Lung microvascular endothelial cell (primary cell): ENCODE measurements at regions not wholly inside any gene's neighbourhood (a gene's known extent, or its start where the extent isn't known, plus 50 kb on each side); places are given as distances from the start of the nearest gene placed in this dataset.
"Not testable (repeated sequence)": the region's sequence is repeated elsewhere in the genome, so short reads cannot be mapped to it uniquely, and the experiment has no call there.

Source experiments
- DNase-seq, 2 donors: peaks; one replicate each; pipeline versions ENCODE4 v3.0.0 to v3.0.0-alpha.2; 2010; ENCODE audit warnings: low read depth in 2 of 2

DNA sequence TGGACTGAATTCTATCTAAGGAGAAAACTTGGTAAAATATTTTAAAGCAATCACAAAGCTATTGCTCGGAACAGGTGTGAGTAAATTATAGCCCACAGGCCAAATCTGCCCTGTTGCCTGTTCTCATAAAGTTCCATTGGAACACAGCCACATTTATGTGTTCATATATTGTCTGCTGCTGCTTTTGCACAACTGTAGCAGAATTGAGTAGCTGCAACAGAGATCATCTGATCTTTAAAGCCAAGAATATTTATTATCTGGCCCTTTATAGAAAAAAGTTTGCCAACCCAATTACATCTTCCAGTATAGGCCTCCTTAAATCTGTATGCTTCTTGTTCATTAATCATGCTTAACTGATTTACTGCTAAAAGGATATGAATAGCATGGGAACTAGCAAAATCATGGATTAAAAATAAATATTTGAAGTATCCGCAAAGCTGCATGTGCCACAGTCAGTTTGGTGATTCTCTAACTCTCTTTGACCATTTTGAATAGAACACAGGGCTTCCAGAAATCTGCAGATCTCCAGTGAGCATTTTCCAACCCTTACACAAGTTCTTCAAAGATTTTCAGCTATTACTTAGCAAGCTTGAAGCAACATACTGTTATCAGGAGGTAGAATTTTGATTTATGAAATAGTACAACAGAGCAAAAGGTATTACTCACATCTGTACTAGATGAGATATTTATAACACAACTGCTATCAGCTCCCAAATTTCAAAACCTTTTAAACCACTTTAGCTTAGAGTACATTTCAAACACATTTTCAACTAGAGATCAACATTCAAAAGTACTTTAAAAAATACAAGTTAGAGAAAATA lies 312.6 kb upstream of the ID4 start:
- DNase-seq: no peak

DNA sequence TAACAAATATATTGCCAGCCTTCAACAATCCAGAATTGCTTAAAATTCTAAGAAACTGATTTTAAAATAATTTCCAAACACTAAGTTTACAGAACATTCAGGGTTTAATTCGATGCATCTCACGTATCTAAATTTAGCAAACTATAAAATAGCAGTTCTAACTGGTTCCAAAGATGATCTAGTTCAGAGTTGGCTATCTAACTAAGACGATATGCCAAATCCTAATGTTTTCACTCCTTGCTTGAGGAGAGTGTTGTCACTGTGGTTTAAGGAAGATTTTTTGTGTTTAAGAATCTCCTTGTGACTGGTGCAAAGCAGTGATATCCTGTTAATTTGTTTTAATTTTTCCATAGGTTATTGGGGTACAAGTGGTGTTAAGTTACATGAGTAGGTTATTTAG lies 311.5 kb upstream of the ID4 start:
- no peak for DNase-seq

DNA sequence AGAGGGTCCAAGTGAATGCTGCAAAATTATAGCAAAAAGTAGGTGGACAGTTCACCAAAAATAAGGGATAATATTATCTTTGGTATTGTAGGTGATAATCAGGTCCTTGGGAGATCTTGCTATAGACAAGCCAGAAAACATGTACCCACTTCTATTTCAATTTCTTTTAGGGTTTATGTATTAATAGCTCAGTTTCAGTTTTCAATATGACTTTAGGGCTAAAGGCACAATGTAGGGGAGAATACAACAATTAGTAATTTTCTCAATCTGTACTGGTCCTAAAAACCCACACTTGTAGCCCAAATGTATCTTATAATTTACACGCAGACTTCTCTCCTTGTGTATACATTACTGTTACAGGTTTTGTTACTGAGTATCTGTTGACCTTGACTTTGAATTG lies 307.0 kb upstream of the ID4 start:
- no peak for DNase-seq

DNA sequence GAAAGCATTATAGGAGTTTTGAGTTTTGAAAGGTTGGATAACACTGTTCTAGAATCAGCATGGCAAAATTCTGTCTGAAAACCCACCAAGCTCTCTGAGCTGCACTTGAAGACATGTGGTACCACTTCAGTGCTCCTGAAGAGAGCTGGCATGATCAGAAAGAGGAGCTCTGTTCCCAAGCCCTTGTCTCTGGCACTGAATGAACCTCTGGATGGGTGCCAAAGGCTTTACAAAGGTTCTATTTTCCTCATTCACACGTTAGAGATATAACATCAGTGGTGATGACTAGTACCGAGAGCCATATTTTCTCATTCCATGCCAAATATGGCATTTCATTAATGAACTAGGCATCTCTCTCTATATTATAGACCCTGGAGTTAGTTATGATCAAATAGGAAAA lies 301.8 kb upstream of the ID4 start:
- no peak for DNase-seq

DNA sequence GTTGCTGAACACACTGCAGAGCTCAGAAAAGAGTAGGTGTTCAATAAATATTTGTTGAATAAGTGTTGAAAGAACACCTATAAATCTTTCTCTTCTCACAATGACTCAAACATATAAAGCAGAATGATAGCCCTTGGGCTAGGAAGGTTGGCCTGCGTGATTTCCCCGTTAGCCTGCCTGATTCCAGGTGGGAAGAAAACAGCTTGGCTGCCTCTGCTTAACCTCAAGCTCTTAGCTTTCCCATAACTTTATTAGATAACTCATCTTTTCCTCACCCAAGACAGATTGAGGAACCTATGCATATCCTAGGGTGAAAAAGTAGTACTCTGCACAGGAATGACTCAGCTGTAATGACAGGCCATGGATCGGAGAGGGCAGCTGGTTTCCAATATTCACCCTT lies 300.3 kb upstream of the ID4 start:
- no peak for DNase-seq

DNA sequence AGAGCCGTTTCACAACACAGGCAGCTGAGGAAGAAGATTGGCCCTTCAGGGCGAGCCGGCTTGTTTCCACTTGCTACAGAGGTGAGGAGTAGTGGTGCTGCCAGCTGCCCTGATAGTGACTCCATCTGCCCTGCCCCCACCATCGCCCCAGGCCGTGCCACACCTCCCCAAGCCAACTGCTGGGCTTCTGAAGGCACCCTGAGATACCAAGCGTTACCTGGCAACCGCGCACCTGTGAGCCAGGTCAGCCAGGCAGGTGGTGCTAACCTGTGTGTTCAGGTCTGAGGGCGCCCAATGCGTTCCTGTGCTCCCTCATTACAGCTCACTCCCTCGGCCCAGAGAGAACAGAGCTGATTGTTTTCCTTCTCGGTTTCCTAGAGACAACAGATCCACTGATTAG lies 299.1 kb upstream of the ID4 start:
- no peak for DNase-seq

DNA sequence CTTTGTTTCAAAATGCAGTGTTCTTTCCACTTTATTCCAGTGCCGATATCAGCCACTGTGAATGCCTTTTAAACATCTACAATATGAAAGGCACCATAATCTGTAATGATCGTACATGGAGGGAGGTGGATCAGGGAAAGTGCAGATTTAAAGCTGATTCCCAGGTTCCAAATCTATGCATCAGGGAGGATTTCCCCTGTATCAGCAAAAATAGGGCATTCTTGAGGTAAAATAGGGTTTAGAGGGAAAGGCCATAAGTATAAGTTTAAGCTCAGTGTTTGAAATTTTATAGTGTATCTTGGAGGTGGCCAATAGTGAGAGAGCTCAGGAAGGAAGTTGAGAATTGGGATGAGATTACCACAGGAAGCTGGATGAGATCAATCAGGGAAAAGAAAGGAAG lies 289.7 kb upstream of the ID4 start:
- DNase-seq: no peak

DNA sequence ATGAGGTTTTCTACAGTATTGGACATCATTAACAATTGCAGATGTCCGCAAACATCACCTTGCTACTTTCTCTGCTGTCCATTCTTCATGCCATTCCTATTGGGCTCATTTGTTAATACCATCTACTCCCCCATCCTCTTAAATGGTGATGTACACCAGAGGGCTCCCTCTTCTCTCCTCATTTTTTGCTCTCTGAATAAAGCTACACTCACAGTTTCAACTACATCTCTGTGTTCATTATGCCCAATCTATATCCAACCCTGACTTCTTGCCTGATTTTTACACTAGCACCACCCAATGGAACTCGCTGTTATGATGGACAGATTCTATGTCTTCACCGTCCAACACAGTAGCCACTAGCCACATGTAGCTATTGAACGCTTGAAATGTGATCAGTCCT lies 288.1 kb upstream of the ID4 start:
- DNase-seq: no peak

DNA sequence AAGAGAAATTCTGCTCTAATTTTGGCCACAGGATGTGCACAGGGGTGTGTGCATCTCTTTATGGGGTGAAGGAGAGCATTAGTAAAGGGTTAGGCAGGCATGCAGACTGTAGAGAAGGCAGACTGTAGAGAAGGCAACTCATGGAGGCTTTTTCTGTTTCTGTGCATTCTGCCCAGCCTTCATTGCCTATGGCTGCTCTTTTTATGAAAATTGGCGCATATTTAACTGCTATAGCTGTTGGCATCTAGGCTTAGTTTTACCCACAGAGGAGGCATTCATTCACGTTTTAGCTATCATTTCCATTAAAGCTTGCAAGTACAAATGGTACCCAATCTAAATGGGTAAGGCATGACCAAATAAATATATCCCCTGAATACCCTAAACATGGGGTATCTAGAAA lies 286.8 kb upstream of the ID4 start:
- DNase-seq: no peak

DNA sequence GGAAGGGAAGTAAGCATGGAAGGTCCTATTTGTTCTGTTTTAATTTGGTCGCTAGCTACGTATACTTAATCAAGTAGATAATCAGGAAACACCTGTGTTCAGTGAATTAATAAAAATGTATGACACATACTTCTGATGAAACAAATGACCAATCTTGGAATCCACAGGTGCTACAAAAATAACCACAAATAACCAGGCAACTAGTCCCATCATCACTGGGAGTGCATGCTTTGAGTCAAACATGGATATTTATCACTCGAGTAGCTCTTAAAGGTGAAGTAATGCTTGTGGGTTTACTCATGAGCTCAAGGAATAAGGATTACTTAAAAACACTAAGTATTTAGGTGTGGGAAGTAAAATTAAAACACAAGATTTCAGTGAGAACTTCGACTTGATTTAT lies 285.6 kb upstream of the ID4 start:
- no peak for DNase-seq

DNA sequence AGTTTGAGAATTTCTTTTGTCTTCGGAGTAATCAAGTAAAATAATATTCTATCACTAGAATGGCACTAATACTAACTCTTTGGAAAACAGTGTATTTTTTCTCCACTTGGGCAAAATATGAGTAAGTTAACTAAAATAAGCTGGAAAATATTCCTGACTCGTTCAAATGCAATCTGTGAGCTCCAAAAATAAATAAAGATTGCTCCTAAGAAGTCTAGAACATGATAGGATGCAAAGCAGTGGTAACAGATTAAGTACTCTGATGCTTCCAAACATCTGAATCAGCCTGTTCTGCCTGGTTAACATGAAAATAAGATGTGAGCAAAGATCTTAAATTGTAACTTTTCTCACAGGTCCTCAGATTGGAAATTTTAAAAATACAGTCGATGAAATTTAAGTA lies 285.1 kb upstream of the ID4 start:
- no peak for DNase-seq

DNA sequence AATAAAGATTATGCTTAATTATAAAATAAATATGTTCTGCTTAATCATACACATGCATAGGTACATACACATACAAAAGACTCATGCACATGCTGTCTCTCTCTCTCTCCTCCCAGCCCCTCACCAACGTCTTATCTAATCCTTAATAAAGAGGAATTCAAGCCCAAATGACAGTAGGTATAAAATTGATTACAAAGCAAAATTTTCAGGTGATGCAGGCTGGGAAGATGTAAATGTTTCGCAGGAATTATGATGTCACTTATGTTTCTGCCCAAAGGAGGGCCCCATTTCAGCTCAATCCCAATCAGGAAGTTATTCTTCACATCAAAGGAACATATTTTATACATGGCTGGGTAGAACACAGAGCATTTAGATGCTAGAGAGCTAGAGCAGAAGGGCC lies 284.6 kb upstream of the ID4 start:
- no peak for DNase-seq

DNA sequence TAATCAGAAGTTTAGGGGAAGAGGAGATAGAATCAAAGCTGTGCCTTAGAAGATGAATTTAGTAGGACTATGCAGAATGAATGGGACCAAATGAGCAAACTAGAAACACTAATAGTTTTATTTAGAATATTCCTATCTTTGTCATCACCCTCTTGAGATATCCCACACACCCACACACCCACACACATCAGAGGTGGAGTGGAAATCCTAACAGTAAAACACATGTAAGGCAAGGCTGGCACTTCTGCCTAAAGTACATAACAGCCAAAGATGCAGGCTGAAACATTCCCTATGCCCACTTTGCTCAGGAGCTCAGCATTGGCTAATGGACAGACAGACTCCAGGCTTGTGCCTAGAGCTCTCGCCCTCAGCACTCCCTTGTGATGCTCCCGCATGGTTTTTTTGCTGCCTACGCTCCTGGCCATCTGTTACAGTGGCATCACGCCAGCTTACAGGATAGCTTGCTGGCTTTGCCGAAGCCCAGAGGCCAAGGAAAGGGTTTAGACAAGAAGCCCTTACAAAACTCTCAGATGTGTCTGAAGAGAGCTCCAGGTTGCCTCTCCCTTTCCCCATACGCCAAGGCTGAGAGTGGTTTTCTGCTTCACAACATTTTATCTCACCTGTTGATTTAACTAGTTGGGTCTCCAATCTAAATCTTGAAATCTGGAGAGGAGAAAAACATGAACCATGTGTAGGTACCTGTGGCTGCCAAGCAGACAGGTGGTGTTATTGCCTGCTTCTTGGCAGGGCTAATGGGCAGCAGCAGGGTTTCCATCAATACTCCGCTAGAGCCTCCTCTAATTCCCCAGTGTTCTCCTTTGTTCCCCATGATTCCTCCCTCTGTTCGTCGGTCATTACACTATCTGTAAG lies 282.6 kb upstream of the ID4 start:
- no peak for DNase-seq

DNA sequence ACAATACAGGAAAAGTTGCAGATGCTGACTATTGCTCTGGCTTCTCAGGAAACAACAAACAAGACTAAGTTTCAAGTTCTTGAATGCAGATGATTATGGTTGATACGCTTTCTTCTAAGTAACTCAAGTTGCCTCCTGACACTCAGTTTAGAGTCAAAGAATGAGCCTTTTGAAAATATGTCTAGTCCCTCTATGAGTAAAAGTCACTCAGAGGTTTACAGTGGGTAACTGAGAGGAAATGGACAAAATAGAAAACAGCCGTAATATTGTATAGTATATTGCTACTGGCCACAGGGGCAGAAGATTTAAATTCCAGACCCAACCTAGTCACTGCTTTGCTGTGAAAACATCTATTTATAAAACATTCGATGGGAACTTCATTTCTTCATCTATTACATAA lies 280.0 kb upstream of the ID4 start:
- DNase-seq: no peak

DNA sequence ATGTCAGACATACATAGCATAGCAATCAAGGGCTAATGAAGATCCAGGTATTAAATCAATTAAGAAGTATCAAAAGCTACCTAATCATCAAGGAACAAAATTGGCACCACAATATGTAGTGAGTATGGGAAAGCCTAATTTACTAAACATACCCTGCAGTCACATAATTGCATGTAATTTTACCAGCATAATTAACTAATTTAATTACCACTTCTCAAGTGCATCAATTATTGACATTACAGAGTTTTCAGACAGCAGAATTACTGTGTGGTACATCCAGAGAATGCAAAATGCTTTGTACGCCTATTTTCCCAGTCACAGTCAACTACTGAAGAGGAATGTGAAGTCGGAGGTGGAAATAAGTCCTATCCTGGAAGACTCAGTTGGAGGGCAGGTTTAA lies 279.0 kb upstream of the ID4 start:
- no peak for DNase-seq

DNA sequence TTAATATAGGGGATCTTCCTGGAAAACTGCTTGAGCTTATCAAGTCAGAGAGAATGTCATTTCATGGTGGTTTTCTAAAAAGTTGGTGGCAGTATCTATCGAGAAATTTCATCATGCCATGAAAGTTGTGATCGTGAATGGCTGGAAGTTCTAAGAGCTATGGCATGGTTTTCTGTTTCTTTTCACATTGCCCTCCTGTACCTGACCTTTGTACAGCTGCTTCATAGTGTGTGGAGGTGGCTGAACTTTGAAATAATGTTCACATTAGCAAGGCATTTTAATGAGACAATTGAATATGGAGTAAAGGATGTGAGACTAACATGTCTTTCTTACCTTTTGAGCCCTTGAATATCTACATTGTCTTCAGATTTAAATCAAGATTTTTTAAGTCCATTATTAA lies 278.2 kb upstream of the ID4 start:
- DNase-seq: no peak

DNA sequence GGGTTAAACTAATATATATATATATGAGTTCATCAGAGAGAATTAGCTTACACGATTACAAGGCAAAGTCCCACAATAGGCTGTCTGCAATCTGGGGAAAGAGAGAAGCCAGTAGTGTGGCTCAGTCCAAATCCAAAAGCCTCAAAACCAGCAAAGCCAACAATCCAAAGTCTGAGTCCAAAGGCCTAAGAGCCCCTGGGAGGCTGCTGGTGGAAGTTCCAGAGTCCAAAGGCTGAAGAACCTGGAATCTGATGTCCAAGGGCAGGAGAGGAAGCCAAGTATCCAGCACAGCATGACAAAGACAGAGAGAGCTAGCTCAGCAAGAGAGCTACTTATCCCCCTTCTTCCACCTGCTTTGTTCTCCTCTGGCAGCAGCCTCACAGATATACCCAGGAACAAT lies 274.7 kb upstream of the ID4 start:
- no peak for DNase-seq

DNA sequence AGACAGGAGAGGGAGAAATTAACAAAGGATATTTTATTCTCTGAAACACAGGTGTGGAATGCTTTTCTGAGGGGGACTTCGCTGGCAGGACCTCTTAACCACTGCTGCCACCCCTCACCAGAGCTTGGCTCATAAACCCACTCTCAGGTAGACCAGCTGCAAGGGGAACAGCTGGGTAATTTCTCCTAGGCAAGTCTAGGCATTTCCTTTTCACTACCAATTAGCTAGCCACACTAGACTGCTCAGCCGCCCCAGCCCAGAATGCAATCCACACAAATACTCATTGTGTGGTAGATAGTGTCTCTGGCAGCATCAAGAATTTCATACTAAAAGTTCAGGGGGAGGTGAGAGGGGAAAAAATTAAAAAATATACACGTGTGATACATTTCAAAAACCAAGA lies 267.6 kb upstream of the ID4 start:
- DNase-seq: no peak

DNA sequence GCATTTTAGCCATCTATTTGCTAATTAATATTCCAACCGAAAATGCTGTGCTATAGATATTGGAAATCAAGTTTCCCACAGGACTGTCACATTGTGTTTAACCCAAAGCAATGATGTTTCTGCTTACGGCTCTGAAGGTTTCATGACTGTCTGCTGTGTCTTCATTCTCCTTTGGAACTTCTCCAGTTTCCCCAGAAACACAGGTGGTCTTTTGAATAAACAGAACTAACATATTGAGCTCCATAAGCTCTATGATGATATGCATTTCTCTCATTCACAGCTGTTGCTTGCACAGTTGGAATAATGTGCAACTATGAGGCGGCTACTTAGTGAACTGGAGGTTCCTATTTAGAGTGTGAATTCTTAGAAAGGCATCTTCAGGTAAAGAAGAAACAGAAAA lies 266.0 kb upstream of the ID4 start:
- DNase-seq: no peak

DNA sequence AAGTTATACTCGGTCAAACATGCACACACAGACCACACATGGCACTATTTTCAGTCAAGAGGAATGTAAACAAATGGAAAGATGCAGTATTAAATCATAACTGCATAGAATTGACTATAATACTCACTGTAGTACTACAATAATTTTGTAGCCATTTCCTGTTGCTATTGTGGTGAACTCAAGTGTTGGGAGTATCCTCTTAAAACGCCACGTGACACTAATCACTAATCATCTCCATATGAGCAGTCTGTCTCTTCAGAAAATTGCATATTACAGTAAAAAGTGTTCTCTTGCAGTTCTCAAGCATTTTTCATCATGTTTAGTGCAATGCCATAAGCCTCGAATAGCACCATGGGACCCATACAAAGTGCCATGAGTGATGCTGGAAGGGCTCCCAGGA lies 258.7 kb upstream of the ID4 start:
- DNase-seq: no peak

DNA sequence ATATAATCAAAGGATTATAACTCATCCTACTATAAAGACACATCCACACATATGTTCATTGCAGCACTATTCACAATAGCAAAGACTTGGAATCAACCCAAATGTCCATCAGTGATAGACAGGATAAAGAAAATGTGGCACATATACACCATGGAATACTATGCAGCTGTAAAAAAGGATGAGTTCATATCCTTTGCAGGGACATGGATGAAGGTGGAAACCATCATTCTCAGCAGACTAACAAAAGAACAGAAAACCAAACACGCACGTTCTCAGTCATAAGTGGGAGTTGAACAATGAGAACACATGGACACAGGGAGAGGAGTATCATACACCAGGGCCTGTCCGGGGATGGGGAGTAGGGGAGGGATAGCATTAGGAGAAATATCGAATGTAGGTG lies 253.0 kb upstream of the ID4 start:
- not testable (repeated sequence) for DNase-seq

DNA sequence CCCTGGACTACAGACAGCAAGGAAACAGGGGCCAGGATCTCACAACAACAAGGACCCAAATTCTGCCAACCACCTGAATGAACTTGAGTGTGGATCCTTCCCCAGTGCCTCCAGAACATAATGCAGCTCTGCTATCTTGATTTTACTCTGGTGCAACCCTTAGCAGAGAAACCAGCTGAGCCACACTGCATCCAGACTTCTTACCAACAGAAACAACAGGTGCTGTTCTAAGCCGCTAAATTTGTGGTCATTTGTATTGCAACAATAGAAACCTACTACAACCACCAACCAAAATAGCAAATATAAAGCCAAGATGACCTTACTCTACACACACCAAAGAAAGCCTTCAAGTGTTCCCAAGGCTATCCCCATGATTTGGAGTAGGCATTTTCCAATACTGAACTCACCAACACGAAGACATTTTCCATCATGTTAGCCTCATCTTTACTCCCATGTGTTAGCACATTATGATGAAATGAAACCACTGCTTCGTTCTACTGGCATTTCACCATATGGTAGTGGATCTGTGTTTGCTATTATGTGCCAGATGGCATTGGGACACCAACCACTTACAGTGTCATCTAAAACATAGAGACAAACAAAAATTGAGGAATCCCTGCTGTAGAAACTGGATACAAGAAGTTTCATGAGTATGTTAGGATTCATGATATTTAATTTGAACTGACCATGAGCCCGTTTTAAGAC lies 249.8 kb upstream of the ID4 start:
- no peak for DNase-seq
